B cell (primary cell): ENCODE measurements at regions not wholly inside any gene's neighbourhood (a gene's known extent, or its start where the extent isn't known, plus 50 kb on each side); places are given as distances from the start of the nearest gene placed in this dataset.

Experiments
- ATAC-seq: fragments of 200-7000 bp; cut with Tn5 transposase; one replicate; pipeline ENCODE4 v1.10.0; 2021; ENCODE audit warnings: low read depth, mild to moderate bottlenecking, moderate number of reproducible peaks, moderate library complexity
- CTCF ChIA-PET: fragments of 350-600 bp; sonication (Branson Sonifier 250); formaldehyde crosslinking; loops from one replicate; lab custom pipeline; 2021; ENCODE audit warnings: antibody characterized with exemption, inconsistent platforms; lab: Charles Lee
- POLR2A ChIA-PET: fragments of 350-600 bp; sonication (Branson Sonifier 250); formaldehyde crosslinking; loops from one replicate; lab custom pipeline; 2021; ENCODE audit warnings: antibody characterized with exemption; lab: Charles Lee
- DNase-seq: peaks from one replicate; pipeline ENCODE4 v3.0.0; 2013
- H2AFZ ChIP-seq: 2 replicates; pipeline ENCODE4 v1.6.1; 2012; ENCODE audit warnings: mild to moderate bottlenecking, low read depth, low read length; ENCODE audit not compliant: insufficient read depth, poor library complexity, severe bottlenecking
- H3K27ac ChIP-seq, 2 donors: 1 replicate in 1 of 2; 2 replicates in 1 of 2; pipeline ENCODE4 v1.5.1; 2012 to 2013; ENCODE audit warnings: low read length in 2 of 2, mild to moderate bottlenecking in 2 of 2, moderate library complexity in 1 of 2
- H3K27me3 ChIP-seq, 4 experiments: fragments of 200-600 bp in 1 of 4; sonication (generic) in 1 of 4; replicated peaks in 1 of 4; 1 replicate in 2 of 4; 2 replicates in 2 of 4; pipeline versions ENCODE4 v1.6.1 to v1.7.0; 2013 to 2016; ENCODE audit warnings: low read length in 3 of 4, mild to moderate bottlenecking in 2 of 4, mixed read lengths in 1 of 4, moderate library complexity in 1 of 4; ENCODE audit not compliant: insufficient read depth in 4 of 4, control insufficient read depth in 3 of 4; ENCODE audit errors: control extremely low read depth in 1 of 4
- H3K36me3 ChIP-seq, 2 experiments: replicated peaks in 1 of 2; 1 replicate in 1 of 2; 2 replicates in 1 of 2; pipeline versions ENCODE4 v1.6.1 to v1.7.1; 2013; ENCODE audit warnings: low read length in 1 of 2; ENCODE audit not compliant: insufficient read depth in 2 of 2, control insufficient read depth in 1 of 2; ENCODE audit errors: control extremely low read depth in 1 of 2, extremely low read depth in 1 of 2
- H3K4me1 ChIP-seq, 2 donors: fragments of 200-600 bp in 1 of 2; sonication (generic) in 1 of 2; 1 replicate in 1 of 2; 2 replicates in 1 of 2; pipeline versions ENCODE4 v1.5.1 to v1.6.1; 2013 to 2017; ENCODE audit warnings: low read length in 2 of 2; ENCODE audit not compliant: control insufficient read depth in 2 of 2, insufficient read depth in 2 of 2
- H3K4me2 ChIP-seq: replicated peaks from 2 replicates; pipeline ENCODE3; 2012; ENCODE audit warnings: mild to moderate bottlenecking, low read depth, low read length; ENCODE audit not compliant: poor library complexity, severe bottlenecking
- H3K4me3 ChIP-seq, 5 experiments: fragments of 200-600 bp in 1 of 5; sonication (generic) in 1 of 5; 1 replicate in 3 of 5; 2 replicates in 2 of 5; pipeline versions ENCODE4 v1.5.1 to v1.7.0; 2011 to 2016; ENCODE audit warnings: low read length in 4 of 5, mild to moderate bottlenecking in 4 of 5, low read depth in 2 of 5, control low read depth in 1 of 5, moderate library complexity in 1 of 5; ENCODE audit not compliant: insufficient read depth in 1 of 5; ENCODE audit errors: control extremely low read depth in 1 of 5, extremely low read depth in 1 of 5
- H3K79me2 ChIP-seq: fragments of 200-600 bp; sonication (generic); one replicate; pipeline ENCODE4 v1.6.0; 2016; ENCODE audit warnings: low read length; ENCODE audit not compliant: control insufficient read depth, insufficient read depth
- H3K9ac ChIP-seq: fragments of 200-600 bp; sonication (generic); 2 replicates; pipeline ENCODE4 v1.6.1; 2017; ENCODE audit warnings: mild to moderate bottlenecking, low read length, moderate library complexity
- H3K9me3 ChIP-seq, 3 donors: one replicate each; pipeline versions ENCODE4 v1.6.1 to v1.7.1; 2013; ENCODE audit warnings: low read length in 2 of 3; ENCODE audit not compliant: control insufficient read depth in 2 of 3, insufficient read depth in 1 of 3; ENCODE audit errors: control extremely low read depth in 1 of 3
- H4K20me1 ChIP-seq: 2 replicates; pipeline ENCODE4 v1.6.0; 2012; ENCODE audit warnings: mild to moderate bottlenecking, low read length; ENCODE audit not compliant: insufficient read depth, control insufficient read depth, poor library complexity, severe bottlenecking
- H3K27ac Mint-ChIP-seq: one replicate; pipeline ENCODE4 v1.8.0; 2021; ENCODE audit warnings: mixed read lengths
- H3K27me3 Mint-ChIP-seq: one replicate; pipeline ENCODE4 v1.8.0; 2021; ENCODE audit warnings: mixed read lengths
- H3K4me1 Mint-ChIP-seq: one replicate; pipeline ENCODE4 v1.8.0; 2021; ENCODE audit warnings: mixed read lengths
- H3K4me3 Mint-ChIP-seq: one replicate; pipeline ENCODE4 v1.8.0; 2021; ENCODE audit warnings: mixed read lengths
- H3K9me3 Mint-ChIP-seq: one replicate; pipeline ENCODE4 v1.8.0; 2022; ENCODE audit warnings: mixed read lengths; ENCODE audit not compliant: insufficient read depth
- CTCF ChIP-seq: fragments of 200-600 bp; IDR thresholded peaks from one replicate; pipeline ENCODE4 v1.8.0; 2022; ENCODE audit warnings: antibody characterized with exemption, mild to moderate bottlenecking
- EZH2 ChIP-seq: IDR thresholded peaks from 2 replicates; pipeline ENCODE4 v1.6.1; 2012; ENCODE audit warnings: borderline replicate concordance, low read depth, mild to moderate bottlenecking, moderate library complexity, low read length; ENCODE audit not compliant: insufficient read depth, poor library complexity, severe bottlenecking
- WGBS: methylation state at CpG from one replicate; pipeline ENCODE4 v1.1.5; 2013; ENCODE audit warnings: missing lambda C conversion rate; ENCODE audit not compliant: insufficient coverage; 5-methylcytosine and 5-hydroxymethylcytosine counted together
- intact Hi-C: fragments of 100-400 bp; cut with micrococcal nuclease; formaldehyde crosslinking; loops from one replicate; pipeline ENCODE4 v1.10.0; 2022

GRCh38 chr2:4300616-4301015 is 597.2 kb downstream of the DCDC2C start:
- TF ChIP-seq EZH2 (no peak), CTCF (no peak)
- no peak overlapping the region for H2AFZ ChIP-seq
- H3K4me3 ChIP-seq = no peak overlapping the region
- no peak for ATAC-seq
- intact Hi-C loops = no loop called here
- CTCF ChIA-PET = no interaction called here
- no peak overlapping the region for H3K9ac ChIP-seq
- H4K20me1 ChIP-seq = no peaks in the 10 kb centered on the region
- H3K27ac Mint-ChIP-seq = no peak overlapping the region
- peaks cover 0 to 4% (median 0%) of the 10 kb centered on the region in 3 donors for H3K9me3 ChIP-seq
- no peak overlapping the region for H3K4me3 Mint-ChIP-seq
- H3K79me2 ChIP-seq = no peaks in the 10 kb centered on the region
- no peaks in the 10 kb centered on the region for H3K36me3 ChIP-seq
- WGBS = 96% methylated on average over 3 of the region's 3 CpGs
- H3K9me3 Mint-ChIP-seq = peaks cover 2% of the 10 kb centered on the region
- POLR2A ChIA-PET = no interaction called here
- H3K27me3 ChIP-seq = no peaks in the 10 kb centered on the region
- peaks cover 7% of the 10 kb centered on the region for H3K4me1 Mint-ChIP-seq
- DNase-seq = no peak
- no peak overlapping the region for H3K4me2 ChIP-seq
- H3K27ac ChIP-seq = no peak overlapping the region
- H3K27me3 Mint-ChIP-seq = no peaks in the 10 kb centered on the region
- H3K4me1 ChIP-seq = peaks cover 0 to 15% of the 10 kb centered on the region in 2 donors

- no peak overlapping the region for H3K4me3 Mint-ChIP-seq
Measured at GRCh38 chr2:4324531-4324930, 621.2 kb downstream of the DCDC2C start.

More at GRCh38 chr2:4324531-4324930, 621.2 kb downstream of the DCDC2C start:
- Histone ChIP-seq H4K20me1 (no peaks in the 10 kb centered on the region), H3K36me3 (no peaks in the 10 kb centered on the region), H3K27ac (no peak overlapping the region), H3K9ac (no peak overlapping the region), H3K27me3 (no peaks in the 10 kb centered on the region), H3K4me2 (no peak overlapping the region), H3K4me3 (no peak overlapping the region), H3K79me2 (no peaks in the 10 kb centered on the region), H2AFZ (no peak overlapping the region), H3K4me1 (no peaks in the 10 kb centered on the region), H3K9me3 (peaks cover 0 to 5% (median 2%) of the 10 kb centered on the region in 3 donors)
- peaks cover 2% of the 10 kb centered on the region for H3K9me3 Mint-ChIP-seq
- CTCF ChIA-PET = no interaction called here
- no peaks in the 10 kb centered on the region for H3K4me1 Mint-ChIP-seq
- intact Hi-C loops = no loop called here
- H3K27me3 Mint-ChIP-seq = no peaks in the 10 kb centered on the region
- DNase-seq (no peak), ATAC-seq (no peak)
- no peak for TF ChIP-seq CTCF
- TF ChIP-seq EZH2 = no peak
- WGBS = 90% methylated on average over 2 of the region's 3 CpGs
- POLR2A ChIA-PET = no interaction called here
- H3K27ac Mint-ChIP-seq = no peak overlapping the region
